Ovary (tissue), 7 donors: ENCODE measurements at regions not wholly inside any gene's neighbourhood (a gene's known extent, or its start where the extent isn't known, plus 50 kb on each side); places are given as distances from the start of the nearest gene placed in this dataset.

ENCODE experiments used
- DNase-seq, 5 donors: peaks; one replicate each; pipeline ENCODE4 v3.0.0-alpha.2; 2019 to 2020
- H3K27ac ChIP-seq, 2 donors: fragments of 200-600 bp; one replicate each; pipeline versions ENCODE4 v1.5.1 to v1.8.0; 2019 to 2022
- H3K27me3 ChIP-seq: fragments of 200-600 bp; one replicate; pipeline ENCODE4 v1.8.0; 2022
- H3K36me3 ChIP-seq: fragments of 200-600 bp; sonication (generic); one replicate; pipeline ENCODE4 v1.5.1; 2019
- H3K4me1 ChIP-seq: one replicate; pipeline ENCODE4 v1.8.1; 2013; ENCODE audit warnings: mild to moderate bottlenecking, moderate library complexity; ENCODE audit not compliant: insufficient read depth
- H3K4me3 ChIP-seq: fragments of 200-600 bp; sonication (generic); one replicate; pipeline ENCODE4 v1.5.1; 2017
- H3K9me3 ChIP-seq, 2 donors: fragments of 200-600 bp in 1 of 2; sonication (generic) in 1 of 2; one replicate each; pipeline versions ENCODE4 v1.5.1 to v1.8.1; 2013 to 2019; ENCODE audit warnings: mild to moderate bottlenecking in 1 of 2, moderate library complexity in 1 of 2
- EP300 ChIP-seq: sonication (generic); formaldehyde crosslinking; IDR thresholded peaks from one replicate; pipeline ENCODE4 v1.6.1; 2017; ENCODE audit warnings: antibody characterized with exemption
- POLR2A ChIP-seq: fragments of 450-650 bp; IDR thresholded peaks from one replicate; pipeline ENCODE4 v1.6.1; 2017; ENCODE audit warnings: antibody characterized with exemption, mild to moderate bottlenecking, moderate library complexity
- WGBS, 3 donors: extraction: QIAGEN DNeasy Blood & Tissue Kit in 1 of 3; methylation state at CpG; one replicate each; pipeline versions ENCODE4 v1.1.5 to v1.1.7; 2013 to 2017; 5-methylcytosine and 5-hydroxymethylcytosine counted together
- intact Hi-C, 4 donors: fragments of 100-400 bp; cut with DNase I; formaldehyde crosslinking; loops; one replicate each; pipeline versions ENCODE4 v1.11.0 to v1.15.1; 2022 to 2023
- TF ChIP-seq, protein P1 (sequence below), 3 donors: fragments of 450-650 bp in 2 of 3; fragments of 200-600 bp in 1 of 3; IDR thresholded peaks; one replicate each; pipeline versions ENCODE4 v1.5.1 to v1.8.0; 2016 to 2022; ENCODE audit warnings: antibody characterized with exemption in 3 of 3, mild to moderate bottlenecking in 1 of 3
- donor health status: DM: no; HTN: no; CAD: no; lungs with moderate emphysema.
- donor health status: DM: no; HTN: no; CAD: no.
- donor health status: Bipolar disorder and iron deficiency.
- donor health status: DM: no; HTN: no; CAD: no.
- donor health status: DM: yes; HTN: yes; CAD: no.

DNA sequence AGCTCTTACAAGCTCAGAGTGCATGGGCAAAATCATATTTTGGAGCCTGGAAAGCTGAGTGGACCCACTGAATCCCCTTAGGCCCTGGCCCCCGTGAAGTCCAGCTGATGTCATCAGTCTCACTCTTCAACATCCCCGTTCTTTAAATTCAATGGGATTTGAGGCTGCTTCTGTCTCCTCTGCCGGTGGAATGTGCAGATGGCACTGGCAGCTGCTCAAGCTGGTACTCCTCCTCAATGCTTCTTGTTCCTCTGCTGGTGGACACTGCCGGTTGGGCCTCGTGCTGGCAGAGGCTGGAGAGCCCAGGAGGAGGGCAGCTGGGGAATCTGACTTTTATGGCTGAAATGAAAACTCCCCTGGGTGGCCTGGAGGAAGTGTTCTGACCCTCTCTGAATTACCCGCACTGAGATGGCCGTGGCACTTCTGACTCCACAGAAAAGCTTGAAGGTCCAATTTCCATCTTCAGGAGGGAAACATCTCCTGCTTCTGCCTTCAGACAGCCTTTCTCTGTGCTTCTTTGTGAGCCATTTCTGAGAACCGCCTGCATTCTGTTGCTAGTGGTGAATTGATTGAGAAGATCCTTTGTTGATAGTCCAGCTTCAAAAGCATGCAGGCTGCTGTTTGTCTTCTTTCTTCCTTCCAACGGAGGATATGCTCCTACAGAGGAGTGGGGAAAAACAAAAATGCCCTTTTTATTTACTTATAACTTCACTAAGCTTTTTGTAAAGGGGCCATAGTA lies 298.9 kb downstream of the TMEM38B start:
- TF ChIP-seq POLR2A (no peak), EP300 (no peak)
- TF ChIP-seq, protein P1, sequence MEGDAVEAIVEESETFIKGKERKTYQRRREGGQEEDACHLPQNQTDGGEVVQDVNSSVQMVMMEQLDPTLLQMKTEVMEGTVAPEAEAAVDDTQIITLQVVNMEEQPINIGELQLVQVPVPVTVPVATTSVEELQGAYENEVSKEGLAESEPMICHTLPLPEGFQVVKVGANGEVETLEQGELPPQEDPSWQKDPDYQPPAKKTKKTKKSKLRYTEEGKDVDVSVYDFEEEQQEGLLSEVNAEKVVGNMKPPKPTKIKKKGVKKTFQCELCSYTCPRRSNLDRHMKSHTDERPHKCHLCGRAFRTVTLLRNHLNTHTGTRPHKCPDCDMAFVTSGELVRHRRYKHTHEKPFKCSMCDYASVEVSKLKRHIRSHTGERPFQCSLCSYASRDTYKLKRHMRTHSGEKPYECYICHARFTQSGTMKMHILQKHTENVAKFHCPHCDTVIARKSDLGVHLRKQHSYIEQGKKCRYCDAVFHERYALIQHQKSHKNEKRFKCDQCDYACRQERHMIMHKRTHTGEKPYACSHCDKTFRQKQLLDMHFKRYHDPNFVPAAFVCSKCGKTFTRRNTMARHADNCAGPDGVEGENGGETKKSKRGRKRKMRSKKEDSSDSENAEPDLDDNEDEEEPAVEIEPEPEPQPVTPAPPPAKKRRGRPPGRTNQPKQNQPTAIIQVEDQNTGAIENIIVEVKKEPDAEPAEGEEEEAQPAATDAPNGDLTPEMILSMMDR (IDR thresholded peaks at IDR 0.05) = no peak
- no peaks in the 10 kb centered on the region for H3K27me3 ChIP-seq
- intact Hi-C loops = no loop called here

GRCh38 chr9:105993921-105994715 lies 299.8 kb downstream of the TMEM38B start:
- H3K4me1 ChIP-seq = no peaks in the 10 kb centered on the region
- no peak for DNase-seq
- TF ChIP-seq EP300 (no peak), POLR2A (no peak)
- TF ChIP-seq, protein P1 (IDR thresholded peaks at IDR 0.05) = no peak
- intact Hi-C loops = no loop called here
- no peak overlapping the region for H3K4me3 ChIP-seq
- 88% methylated on average over 8 of the region's 8 CpGs for WGBS, 3 donors
- no peak overlapping the region for H3K27ac ChIP-seq
- no peaks in the 10 kb centered on the region for H3K9me3 ChIP-seq
- H3K36me3 ChIP-seq = no peaks in the 10 kb centered on the region
- H3K27me3 ChIP-seq = no peaks in the 10 kb centered on the region

More for the DNA sequence above, 298.9 kb downstream of the TMEM38B start:
- Histone ChIP-seq H3K4me1 (no peaks in the 10 kb centered on the region), H3K9me3 (no peaks in the 10 kb centered on the region), H3K4me3 (no peak overlapping the region), H3K36me3 (no peaks in the 10 kb centered on the region), H3K27ac (no peak overlapping the region)
- DNase-seq = no peak
- WGBS, 3 donors = 57 to 61% (median 61%) methylated on average over 9 of the region's 9 CpGs

GRCh38 chr9:105994970-105995369 lies 300.6 kb downstream of the TMEM38B start:
- Histone ChIP-seq H3K4me1 (no peaks in the 10 kb centered on the region), H3K9me3 (no peaks in the 10 kb centered on the region), H3K36me3 (no peaks in the 10 kb centered on the region), H3K4me3 (no peak overlapping the region), H3K27me3 (no peaks in the 10 kb centered on the region), H3K27ac (no peak overlapping the region)
- intact Hi-C loops = no loop called here
- WGBS, 3 donors = 56 to 94% (median 92%) methylated on average over 2 of the region's 2 CpGs
- no peak for TF ChIP-seq EP300
- no peak for DNase-seq

DNA sequence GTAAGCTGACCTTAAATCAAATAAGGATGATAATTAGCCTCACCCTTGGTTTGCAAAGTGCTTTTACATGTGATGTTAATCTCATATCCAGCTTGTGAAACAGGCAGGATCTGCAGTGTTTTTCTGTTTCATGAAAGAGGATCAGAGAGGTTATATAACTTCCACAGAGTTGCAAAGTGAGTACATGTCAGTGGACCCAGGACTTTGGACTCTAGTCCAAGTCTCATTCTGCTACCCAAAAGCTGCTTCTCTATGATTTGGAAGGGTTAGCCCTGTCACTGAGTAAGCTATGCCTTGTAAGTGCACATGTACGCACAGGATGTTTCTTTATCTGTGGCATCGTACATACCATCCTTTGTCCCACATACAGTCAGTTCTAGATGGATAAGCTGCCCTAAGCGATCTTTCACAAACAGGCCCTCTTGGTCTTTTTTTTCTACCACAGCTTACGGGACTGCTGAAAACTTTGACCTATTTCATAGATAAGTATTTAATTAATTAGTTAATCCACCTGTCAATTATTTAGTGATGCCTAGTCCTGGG lies 322.9 kb downstream of the TMEM38B start:
- WGBS, 3 donors = 90 to 98% (median 95%) methylated on average over 4 of the region's 4 CpGs
- H3K27me3 ChIP-seq = no peaks in the 10 kb centered on the region
- intact Hi-C loops = no loop called here
- no peak for DNase-seq
- no peak overlapping the region for H3K27ac ChIP-seq
- H3K9me3 ChIP-seq = no peaks in the 10 kb centered on the region
- no peak for TF ChIP-seq EP300
- TF ChIP-seq, protein P1 (IDR thresholded peaks at IDR 0.05) = no peak
- TF ChIP-seq POLR2A = no peak
- H3K4me1 ChIP-seq = peaks cover 5% of the 10 kb centered on the region
- no peaks in the 10 kb centered on the region for H3K36me3 ChIP-seq
- no peak overlapping the region for H3K4me3 ChIP-seq
